HCT116 (cell line): ENCODE measurements at regions not wholly inside any gene's neighbourhood (a gene's known extent, or its start where the extent isn't known, plus 50 kb on each side); places are given as distances from the start of the nearest gene placed in this dataset.

Experiments
- ATAC-seq: fragments of 200-7000 bp; cut with Tn5 transposase; 2 replicates; pipeline ENCODE4 v1.9.1; 2020; ENCODE audit warnings: mild to moderate bottlenecking, moderate library complexity
- BruUV-seq: library from RNA; stranded (reverse); fragments of 400-500 nt; replicated peaks from 2 replicates; lab custom pipeline; 2021; lab: Mats Ljungman, UMichigan
- CTCF ChIA-PET: fragments of 300-600 bp; sonication (Branson Sonifier 250); formaldehyde crosslinking; loops from one replicate; lab custom pipeline; 2021; ENCODE audit warnings: antibody characterized with exemption; lab: Charles Lee
- POLR2A ChIA-PET: fragments of 300-600, 350-600 bp; sonication (Branson Sonifier 250); formaldehyde crosslinking; loops from one replicate; lab custom pipeline; 2021; ENCODE audit warnings: antibody characterized with exemption; lab: Charles Lee
- RAD21 ChIA-PET, 2 experiments: fragments of 300-600 bp; sonication (Branson Sonifier 250); formaldehyde crosslinking; loops; one replicate each; lab custom pipeline; 2023; ENCODE audit warnings: low total read pairs in 2 of 2; ENCODE audit not compliant: uncharacterized antibody in 2 of 2, unreplicated experiment in 2 of 2, low non-redundant PET in 1 of 2; lab: Charles Lee
- DNase-seq: peaks from one replicate; pipeline ENCODE4 v3.0.0-alpha.2; 2010; ENCODE audit warnings: low read depth, low spot score
- H2AFZ ChIP-seq: fragments of 200-600 bp; shearing (Covaris generic), sonication (generic); 2 replicates; pipeline ENCODE4 v1.6.1; 2017; ENCODE audit warnings: low read depth, mixed run types, mixed read lengths, antibody characterized with exemption, low read length; ENCODE audit not compliant: poor library complexity, severe bottlenecking
- H3K27ac ChIP-seq: 2 replicates; pipeline ENCODE4 v1.5.1; 2012; ENCODE audit warnings: low read depth, low read length
- H3K27me3 ChIP-seq: fragments of 200-600 bp; sonication (generic); 2 replicates; pipeline ENCODE4 v1.6.1; 2016; ENCODE audit warnings: mixed run types, low read length, mixed read lengths; ENCODE audit not compliant: insufficient read depth
- H3K36me3 ChIP-seq, 2 experiments: fragments of 200-500 bp in 1 of 2; fragments of 200-600 bp in 1 of 2; sonication (Bioruptor generic) in 1 of 2; sonication (generic) in 1 of 2; 2 replicates each; pipeline versions ENCODE4 v1.5.1 to v1.6.1; 2014 to 2016; ENCODE audit warnings: low read length in 2 of 2, inconsistent platforms in 1 of 2, mixed read lengths in 1 of 2, mixed run types in 1 of 2; ENCODE audit not compliant: insufficient read depth in 2 of 2, control insufficient read depth in 1 of 2
- H3K4me1 ChIP-seq, 2 experiments: fragments of 200-600 bp in 1 of 2; sonication (generic) in 1 of 2; 2 replicates each; pipeline versions ENCODE4 v1.5.1 to v1.6.1; 2012 to 2017; ENCODE audit warnings: low read length in 2 of 2, inconsistent platforms in 1 of 2, mild to moderate bottlenecking in 1 of 2, mixed read lengths in 1 of 2, mixed run types in 1 of 2, moderate library complexity in 1 of 2; ENCODE audit not compliant: insufficient read depth in 2 of 2, control insufficient read depth in 1 of 2
- H3K4me2 ChIP-seq: fragments of 200-600 bp; sonication (generic); 2 replicates; pipeline ENCODE4 v1.6.1; 2017; ENCODE audit warnings: mixed run types, low read length, mixed read lengths
- H3K4me3 ChIP-seq, 2 experiments: fragments of 200-600 bp in 1 of 2; sonication (generic) in 1 of 2; replicated peaks in 1 of 2; 2 replicates each; pipeline ENCODE4 v1.5.1; 2011 to 2016; ENCODE audit warnings: low read length in 2 of 2, control low read depth in 1 of 2, low read depth in 1 of 2, mild to moderate bottlenecking in 1 of 2, mixed read lengths in 1 of 2, mixed run types in 1 of 2
- H3K79me2 ChIP-seq: fragments of 200-600 bp; sonication (generic); 2 replicates; pipeline ENCODE4 v1.6.1; 2017; ENCODE audit warnings: mild to moderate bottlenecking, mixed run types, low read length, moderate library complexity, mixed read lengths; ENCODE audit not compliant: insufficient read depth
- H3K9ac ChIP-seq: fragments of 200-600 bp; sonication (generic); 2 replicates; pipeline ENCODE4 v1.6.1; 2016; ENCODE audit warnings: low read length, mixed read lengths
- H3K9me2 ChIP-seq: fragments of 200-600 bp; sonication (generic), shearing (Covaris generic); 2 replicates; pipeline ENCODE4 v1.6.1; 2017; ENCODE audit warnings: mixed run types, mild to moderate bottlenecking, moderate library complexity; ENCODE audit not compliant: insufficient read depth
- H3K9me3 ChIP-seq, 2 experiments: fragments of 200-500 bp in 1 of 2; fragments of 200-600 bp in 1 of 2; sonication (Bioruptor generic) in 1 of 2; sonication (generic) in 1 of 2; 2 replicates each; pipeline ENCODE4 v1.6.1; 2014 to 2017; ENCODE audit warnings: low read length in 2 of 2, mixed read lengths in 2 of 2, inconsistent platforms in 1 of 2, low read depth in 1 of 2, mild to moderate bottlenecking in 1 of 2, mixed run types in 1 of 2, moderate library complexity in 1 of 2; ENCODE audit not compliant: control insufficient read depth in 1 of 2, insufficient read depth in 1 of 2
- H4K20me1 ChIP-seq: fragments of 200-600 bp; sonication (generic), shearing (Covaris generic); 2 replicates; pipeline ENCODE4 v1.6.1; 2017; ENCODE audit warnings: mixed run types, mild to moderate bottlenecking, moderate library complexity; ENCODE audit not compliant: insufficient read depth
- EGR1 ChIP-seq: IDR thresholded peaks from 2 replicates; pipeline ENCODE4 v1.6.1; 2012; ENCODE audit warnings: low read depth
- EZH2 ChIP-seq: fragments of 200-600 bp; sonication (generic); IDR thresholded peaks from 2 replicates; pipeline ENCODE4 v1.6.1; 2017; ENCODE audit warnings: antibody characterized with exemption, mixed run types
- EZH2phosphoT487 ChIP-seq: fragments of 200-600 bp; IDR thresholded peaks from 2 replicates; pipeline ENCODE4 v1.6.1; 2018; ENCODE audit warnings: antibody characterized with exemption, borderline replicate concordance
- FOSL1 ChIP-seq: IDR thresholded peaks from 2 replicates; pipeline ENCODE4 v1.6.1; 2012; ENCODE audit warnings: low read depth
- JUND ChIP-seq: IDR thresholded peaks from 2 replicates; pipeline ENCODE4 v1.6.1; 2012
- POLR2A ChIP-seq: IDR thresholded peaks from 2 replicates; pipeline ENCODE4 v1.7.0; 2011; ENCODE audit warnings: borderline replicate concordance; ENCODE audit not compliant: insufficient read depth, insufficient read length; ENCODE audit errors: extremely low read depth
- POLR2AphosphoS5 ChIP-seq: IDR thresholded peaks from 2 replicates; pipeline ENCODE4 v1.6.1; 2011; ENCODE audit warnings: mild to moderate bottlenecking, low read depth, low read length, moderate library complexity
- SIN3A ChIP-seq: IDR thresholded peaks from 2 replicates; pipeline ENCODE4 v1.6.1; 2012; ENCODE audit warnings: low read depth
- SRF ChIP-seq: IDR thresholded peaks from 2 replicates; pipeline ENCODE4 v1.6.1; 2012; ENCODE audit warnings: low read depth
- TCF7L2 ChIP-seq: IDR thresholded peaks from 2 replicates; pipeline ENCODE4 v1.7.0; 2011; ENCODE audit warnings: borderline replicate concordance, inconsistent platforms; ENCODE audit not compliant: insufficient read depth, insufficient read length; ENCODE audit errors: extremely low read depth
- intact Hi-C: fragments of 100-400 bp; cut with micrococcal nuclease; formaldehyde crosslinking; loops from 2 replicates; pipeline ENCODE4 v1.10.0; 2022
- TF ChIP-seq, protein P1 (sequence below): IDR thresholded peaks from 2 replicates; pipeline ENCODE4 v1.6.1; 2012
- TF ChIP-seq, protein P2 (sequence below): IDR thresholded peaks from 2 replicates; pipeline ENCODE4 v1.6.1; 2012; ENCODE audit warnings: low read depth
- TF ChIP-seq, protein P3 (sequence below): IDR thresholded peaks from 2 replicates; pipeline ENCODE4 v1.6.1; 2012

DNA sequence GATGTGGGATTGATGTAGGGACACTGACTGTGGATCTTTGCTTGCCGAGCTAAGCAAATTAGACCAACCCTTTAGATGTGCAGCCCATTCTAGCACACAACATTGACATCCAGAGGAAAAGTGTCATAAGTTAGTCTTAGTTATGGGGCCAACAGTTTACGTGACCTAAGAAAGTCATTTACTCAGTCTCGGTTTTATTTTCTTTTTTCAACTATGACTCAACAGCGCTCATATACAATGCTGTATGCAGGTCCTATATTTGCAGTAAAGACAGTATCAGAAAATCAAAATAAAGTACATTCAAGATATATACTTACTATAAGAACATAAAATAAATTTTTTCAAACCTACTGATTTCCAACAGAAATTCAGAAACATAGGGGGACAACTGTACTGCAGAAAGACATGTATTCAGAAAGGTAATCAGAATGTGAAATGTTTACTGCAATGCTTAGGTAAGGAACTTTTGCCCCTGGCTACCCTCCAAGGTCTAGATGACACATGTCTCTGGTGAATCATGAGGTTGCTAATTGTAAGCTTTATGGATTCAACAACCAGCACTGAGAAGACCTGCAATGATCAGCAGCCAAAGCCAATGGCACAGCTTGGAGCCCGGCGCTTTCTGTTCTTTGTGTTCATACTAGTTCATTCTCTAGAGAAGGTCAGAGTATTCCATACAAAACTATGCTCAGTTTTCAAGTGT lies 317.5 kb upstream of the CNTN6 start (continued):
- no peak for TF ChIP-seq TCF7L2
- TF ChIP-seq EZH2phosphoT487: no peak
- no peak for TF ChIP-seq SIN3A
- no peak for TF ChIP-seq SRF
- no peak for TF ChIP-seq POLR2AphosphoS5
- TF ChIP-seq FOSL1: no peak

DNA sequence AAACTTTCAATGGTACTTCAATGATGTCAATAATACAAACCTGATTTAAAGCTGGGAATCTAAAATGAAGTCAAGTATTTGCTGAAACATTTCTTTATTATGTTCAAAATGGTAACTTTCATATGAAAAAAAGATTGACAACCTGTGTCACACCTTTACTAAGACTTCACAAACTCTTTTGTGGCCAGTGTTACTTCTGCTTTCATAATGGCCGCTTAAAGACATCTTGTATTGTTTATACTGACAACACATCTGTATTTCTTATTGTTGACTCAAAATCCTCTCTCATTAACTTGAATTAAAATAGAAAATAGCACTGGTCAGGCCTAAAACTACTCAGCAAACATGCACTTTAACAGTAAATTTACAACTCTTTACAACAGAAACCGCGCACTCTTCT lies 312.3 kb upstream of the CNTN6 start:
- ChIA-PET RAD21 (no interaction called here), POLR2A (no interaction called here), CTCF (no interaction called here)
- Histone ChIP-seq H3K27ac (no peak overlapping the region), H3K9ac (no peak overlapping the region), H3K36me3 (no peaks in the 10 kb centered on the region), H3K4me1 (no peaks in the 10 kb centered on the region), H3K4me3 (no peak overlapping the region), H3K9me2 (no peaks in the 10 kb centered on the region), H3K79me2 (no peaks in the 10 kb centered on the region), H3K4me2 (no peak overlapping the region), H3K27me3 (no peaks in the 10 kb centered on the region), H2AFZ (no peak overlapping the region), H3K9me3 (peaks cover 9 to 22% of the 10 kb centered on the region in 2 experiments; a peak in 3 of 4 replicates), H4K20me1 (no peaks in the 10 kb centered on the region)
- intact Hi-C loops: no loop called here
- ATAC-seq: no peak
- no peak for DNase-seq
- BruUV-seq: no TSS peak
- TF ChIP-seq FOSL1: no peak
- TF ChIP-seq, protein P1, sequence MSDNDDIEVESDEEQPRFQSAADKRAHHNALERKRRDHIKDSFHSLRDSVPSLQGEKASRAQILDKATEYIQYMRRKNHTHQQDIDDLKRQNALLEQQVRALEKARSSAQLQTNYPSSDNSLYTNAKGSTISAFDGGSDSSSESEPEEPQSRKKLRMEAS: no peak
- no peak for TF ChIP-seq EZH2
- TF ChIP-seq JUND: no peak
- TF ChIP-seq EGR1: no peak
- TF ChIP-seq, protein P2, sequence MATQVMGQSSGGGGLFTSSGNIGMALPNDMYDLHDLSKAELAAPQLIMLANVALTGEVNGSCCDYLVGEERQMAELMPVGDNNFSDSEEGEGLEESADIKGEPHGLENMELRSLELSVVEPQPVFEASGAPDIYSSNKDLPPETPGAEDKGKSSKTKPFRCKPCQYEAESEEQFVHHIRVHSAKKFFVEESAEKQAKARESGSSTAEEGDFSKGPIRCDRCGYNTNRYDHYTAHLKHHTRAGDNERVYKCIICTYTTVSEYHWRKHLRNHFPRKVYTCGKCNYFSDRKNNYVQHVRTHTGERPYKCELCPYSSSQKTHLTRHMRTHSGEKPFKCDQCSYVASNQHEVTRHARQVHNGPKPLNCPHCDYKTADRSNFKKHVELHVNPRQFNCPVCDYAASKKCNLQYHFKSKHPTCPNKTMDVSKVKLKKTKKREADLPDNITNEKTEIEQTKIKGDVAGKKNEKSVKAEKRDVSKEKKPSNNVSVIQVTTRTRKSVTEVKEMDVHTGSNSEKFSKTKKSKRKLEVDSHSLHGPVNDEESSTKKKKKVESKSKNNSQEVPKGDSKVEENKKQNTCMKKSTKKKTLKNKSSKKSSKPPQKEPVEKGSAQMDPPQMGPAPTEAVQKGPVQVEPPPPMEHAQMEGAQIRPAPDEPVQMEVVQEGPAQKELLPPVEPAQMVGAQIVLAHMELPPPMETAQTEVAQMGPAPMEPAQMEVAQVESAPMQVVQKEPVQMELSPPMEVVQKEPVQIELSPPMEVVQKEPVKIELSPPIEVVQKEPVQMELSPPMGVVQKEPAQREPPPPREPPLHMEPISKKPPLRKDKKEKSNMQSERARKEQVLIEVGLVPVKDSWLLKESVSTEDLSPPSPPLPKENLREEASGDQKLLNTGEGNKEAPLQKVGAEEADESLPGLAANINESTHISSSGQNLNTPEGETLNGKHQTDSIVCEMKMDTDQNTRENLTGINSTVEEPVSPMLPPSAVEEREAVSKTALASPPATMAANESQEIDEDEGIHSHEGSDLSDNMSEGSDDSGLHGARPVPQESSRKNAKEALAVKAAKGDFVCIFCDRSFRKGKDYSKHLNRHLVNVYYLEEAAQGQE: no peak
- no peak for TF ChIP-seq EZH2phosphoT487
- TF ChIP-seq POLR2A: no peak
- TF ChIP-seq, protein P3, sequence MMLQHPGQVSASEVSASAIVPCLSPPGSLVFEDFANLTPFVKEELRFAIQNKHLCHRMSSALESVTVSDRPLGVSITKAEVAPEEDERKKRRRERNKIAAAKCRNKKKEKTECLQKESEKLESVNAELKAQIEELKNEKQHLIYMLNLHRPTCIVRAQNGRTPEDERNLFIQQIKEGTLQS: no peak
